ENCODE measurements at regions not wholly inside any gene's neighbourhood (a gene's known extent, or its start where the extent isn't known, plus 50 kb on each side); places are given as distances from the start of the nearest gene placed in this dataset.
"Not testable (repeated sequence)": the region's sequence is repeated elsewhere in the genome, so short reads cannot be mapped to it uniquely, and the experiment has no call there.

DNA sequence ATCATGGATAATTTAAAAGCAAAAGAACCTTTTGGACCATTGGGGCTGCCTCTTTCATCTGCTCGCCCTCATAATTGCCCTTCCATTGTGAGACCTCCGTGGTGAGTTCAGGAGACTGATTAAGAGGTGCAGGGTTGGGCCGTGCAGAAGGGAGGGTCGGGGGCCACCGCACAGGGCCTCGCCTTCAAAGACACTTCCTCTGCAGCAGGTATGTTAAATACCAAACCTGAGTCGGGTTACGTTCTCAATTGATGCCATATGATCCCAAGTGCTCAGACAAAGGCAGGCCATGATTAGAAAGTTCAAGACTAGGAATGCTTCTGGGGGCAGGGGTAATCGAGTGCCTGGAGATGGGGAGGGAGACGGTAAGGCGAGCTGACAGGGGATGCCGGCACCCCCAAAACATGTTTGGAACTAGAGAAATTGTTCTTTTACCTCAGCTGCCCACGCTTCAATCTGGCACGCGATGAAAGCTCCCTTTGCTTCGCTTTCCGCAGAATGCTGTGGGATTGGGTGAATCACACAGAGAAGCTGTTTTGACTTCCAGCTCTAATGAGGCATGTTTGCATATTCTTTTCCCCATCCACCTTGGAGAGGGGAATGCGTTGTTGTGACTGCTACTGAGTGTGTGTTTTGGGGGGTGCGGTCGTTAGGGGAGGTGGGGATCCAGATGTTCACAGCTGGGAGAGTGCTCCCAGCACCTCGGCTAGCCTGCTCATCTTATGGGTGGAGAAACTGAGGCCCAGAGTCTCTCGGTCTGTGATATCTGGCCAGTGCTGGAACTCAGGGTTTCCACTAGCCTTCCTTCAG, 309.1 kb downstream of the MYCN start:
- DNase-seq = no peak

DNA sequence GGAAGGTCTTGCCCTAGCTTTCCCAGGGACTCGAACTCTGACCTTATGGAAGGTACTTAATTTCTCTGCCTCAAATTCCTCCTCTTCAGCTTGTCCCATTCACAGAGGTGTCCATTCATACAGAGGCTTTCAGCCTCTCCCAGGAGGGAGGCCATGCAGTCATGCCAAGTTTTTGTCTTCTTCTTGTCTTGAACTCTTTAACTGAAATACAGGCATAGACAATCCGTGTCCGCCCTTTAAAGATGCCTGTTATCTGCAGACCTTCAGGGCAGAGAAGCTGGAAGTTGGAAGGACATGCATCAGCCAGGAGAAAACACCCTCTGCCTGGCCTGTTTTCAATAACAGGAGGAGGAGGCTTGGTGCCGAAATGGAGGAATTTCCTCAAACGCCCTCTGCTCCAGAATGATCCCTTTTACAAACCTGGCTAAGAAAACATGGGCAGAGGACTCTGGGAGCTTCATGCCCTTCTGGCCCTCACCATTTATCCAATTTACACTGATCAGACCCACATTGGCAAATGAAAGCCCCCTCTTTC, 308.3 kb downstream of the MYCN start:
- DNase-seq = no peak

DNA sequence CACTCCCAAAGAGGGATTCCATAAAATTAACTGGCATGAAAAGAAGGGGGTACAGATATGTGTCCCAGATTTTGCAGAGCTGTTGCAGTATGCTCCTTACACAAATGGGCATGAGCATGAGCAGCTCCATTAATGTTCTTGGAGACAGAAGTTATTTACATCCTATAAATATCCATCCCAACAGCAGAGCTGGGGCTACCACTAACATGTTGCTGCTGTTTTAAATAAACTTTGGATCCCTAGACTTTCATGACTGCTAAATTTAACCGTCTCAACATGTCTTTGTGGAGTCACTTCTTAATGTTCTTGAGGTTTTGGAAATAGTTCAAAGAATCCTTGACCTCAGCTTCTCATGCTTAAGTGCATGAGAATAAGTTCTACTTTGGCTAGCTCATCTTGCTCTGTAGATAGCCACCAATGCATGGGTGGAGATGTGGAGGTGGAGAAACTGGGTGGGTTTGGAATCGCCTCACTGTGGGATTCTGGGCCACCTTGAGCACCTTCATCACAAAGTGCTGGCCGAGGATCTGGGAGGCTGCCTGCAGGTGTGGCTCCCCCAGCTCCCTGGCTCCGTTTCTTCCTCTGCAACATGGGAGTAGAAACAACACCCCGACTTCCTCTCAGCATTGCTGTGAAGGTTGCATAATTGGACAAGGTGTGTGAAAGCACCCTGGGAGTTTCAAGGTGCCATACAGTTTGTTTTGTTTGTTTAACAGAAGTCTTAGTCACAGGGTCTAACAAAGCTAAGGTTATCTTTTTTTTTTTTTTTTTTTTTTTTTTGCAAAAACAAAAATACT, 307.2 kb downstream of the MYCN start:
- DNase-seq = no peak

DNA sequence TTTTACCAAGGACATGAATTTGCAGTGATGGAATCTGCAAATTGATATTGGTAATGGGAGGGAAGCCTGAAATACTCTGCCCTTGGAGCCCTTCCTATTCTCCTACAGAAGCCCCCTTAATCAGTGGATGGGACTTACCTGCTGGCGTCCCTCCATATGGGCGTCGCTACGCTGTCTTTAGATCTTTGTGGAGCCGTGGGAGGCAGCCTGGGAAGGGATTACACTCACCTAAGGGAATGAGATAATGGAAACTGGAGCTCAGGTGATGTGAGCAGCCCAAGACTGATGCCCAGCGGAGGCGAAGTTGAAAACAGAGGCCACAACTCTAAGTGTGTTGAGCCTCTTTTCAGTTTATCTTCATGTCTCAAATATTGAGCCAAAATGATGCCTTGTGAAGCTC, 306.6 kb downstream of the MYCN start:
- no peak for DNase-seq

DNA sequence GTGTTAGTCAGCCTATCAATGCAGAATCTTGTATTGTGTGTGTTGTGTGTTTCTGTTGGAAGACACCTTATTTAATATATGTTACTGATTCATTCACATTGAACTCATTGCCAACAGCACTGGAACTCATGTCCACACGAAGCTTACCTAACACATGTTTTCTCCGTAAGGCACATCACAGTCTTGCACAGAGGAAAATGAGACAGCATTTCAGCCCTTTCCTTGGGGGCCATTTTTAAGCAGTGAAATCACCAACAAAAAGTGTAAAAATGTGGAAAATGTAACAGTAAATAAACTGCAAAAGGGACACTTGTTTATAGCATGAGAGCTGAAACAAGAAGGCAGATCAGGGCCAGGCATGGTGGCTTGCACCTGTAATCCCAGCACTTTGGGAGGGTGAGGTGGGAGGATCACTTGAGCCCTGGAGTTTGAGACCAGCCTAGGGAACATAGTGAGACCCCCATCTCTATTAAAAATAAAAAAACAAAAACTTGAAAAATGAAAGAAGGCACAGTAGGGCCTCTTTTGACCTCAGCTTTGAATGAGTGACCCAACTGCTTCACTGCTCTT, 306.0 kb downstream of the MYCN start:
- no peak for DNase-seq

DNA sequence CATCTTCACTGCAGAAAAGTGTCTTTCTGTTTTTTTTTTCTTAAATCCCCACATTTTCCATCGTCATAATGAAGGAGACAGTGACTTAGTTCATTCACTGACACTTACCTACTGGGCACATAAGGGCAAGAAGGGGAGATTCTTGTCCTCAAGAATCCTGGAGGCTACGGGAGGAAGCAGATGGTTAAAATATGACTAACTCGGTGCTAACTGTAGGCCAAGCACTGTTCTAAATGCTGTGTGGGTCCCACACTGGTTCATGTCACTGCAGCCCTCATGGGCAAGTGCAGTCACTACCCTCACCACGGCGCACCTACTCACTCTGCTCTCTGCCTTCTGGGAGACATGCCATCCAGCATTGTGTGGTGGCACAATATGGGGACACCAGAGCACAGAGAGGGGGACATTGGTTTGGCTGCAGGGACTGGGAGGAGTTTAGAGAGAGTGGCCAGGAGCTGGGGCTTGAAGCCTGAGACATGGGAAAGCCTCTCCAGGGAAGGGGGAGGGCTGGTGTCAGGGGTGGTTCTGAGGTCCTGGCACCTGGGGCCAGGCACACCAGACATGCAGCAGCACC, 305.2 kb downstream of the MYCN start:
- no peak for DNase-seq

DNA sequence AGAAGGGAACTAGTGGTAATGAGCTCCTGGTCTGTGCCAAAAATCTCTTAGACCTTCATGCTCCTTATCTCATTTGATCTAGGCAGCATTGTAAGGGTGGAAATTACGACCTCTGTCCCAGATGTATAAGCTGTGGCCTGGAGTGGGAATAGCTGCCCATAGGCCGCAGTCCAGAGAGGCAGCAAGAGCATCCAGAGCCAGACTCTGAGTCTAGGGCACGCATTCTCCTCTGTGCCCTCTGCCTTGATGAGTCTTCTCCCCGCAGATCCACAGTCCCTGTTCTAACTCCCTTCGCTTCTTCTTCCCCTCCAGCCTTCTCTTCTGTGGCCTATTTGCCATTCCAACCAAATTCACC, 304.6 kb downstream of the MYCN start:
- no peak for DNase-seq

DNA sequence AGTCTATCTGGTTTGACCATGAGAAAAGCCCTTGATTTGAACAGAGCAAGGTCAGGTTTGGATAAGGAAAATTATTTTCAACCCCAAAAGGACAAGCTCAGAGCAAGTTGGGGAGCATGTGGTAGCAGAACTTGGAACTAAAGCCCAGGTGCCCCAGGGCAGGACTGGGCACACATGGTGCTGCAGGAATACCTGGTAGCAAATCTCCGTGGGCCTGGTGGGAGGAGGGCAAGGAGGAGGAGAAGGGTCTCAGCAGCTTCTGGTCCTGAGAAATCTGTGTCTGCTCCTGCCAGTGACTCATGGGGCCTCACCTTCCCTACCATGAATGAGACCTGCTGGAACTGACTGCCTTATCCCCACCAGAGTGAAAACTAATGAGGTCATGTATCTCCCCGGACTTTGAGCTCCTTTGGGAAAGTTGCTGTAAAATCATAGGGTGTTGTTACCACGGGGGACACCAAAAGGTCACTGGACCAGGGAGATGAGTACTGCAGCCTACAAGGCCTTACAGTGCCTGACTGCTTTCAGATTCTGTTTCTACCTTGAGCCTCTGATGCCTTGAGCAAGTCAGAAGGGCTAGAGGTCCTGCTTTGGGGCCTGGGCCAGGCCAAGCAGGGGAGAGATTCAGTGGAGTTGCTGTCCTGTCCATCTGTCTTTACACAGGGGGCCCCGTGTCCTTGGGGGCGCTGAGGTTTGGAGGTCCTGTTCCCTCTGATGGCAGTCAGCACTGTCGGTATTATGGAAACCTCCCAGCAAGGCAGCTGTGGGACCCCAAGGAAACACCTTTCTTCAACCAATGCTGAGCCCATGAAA, 304.0 kb downstream of the MYCN start:
- no peak for DNase-seq

DNA sequence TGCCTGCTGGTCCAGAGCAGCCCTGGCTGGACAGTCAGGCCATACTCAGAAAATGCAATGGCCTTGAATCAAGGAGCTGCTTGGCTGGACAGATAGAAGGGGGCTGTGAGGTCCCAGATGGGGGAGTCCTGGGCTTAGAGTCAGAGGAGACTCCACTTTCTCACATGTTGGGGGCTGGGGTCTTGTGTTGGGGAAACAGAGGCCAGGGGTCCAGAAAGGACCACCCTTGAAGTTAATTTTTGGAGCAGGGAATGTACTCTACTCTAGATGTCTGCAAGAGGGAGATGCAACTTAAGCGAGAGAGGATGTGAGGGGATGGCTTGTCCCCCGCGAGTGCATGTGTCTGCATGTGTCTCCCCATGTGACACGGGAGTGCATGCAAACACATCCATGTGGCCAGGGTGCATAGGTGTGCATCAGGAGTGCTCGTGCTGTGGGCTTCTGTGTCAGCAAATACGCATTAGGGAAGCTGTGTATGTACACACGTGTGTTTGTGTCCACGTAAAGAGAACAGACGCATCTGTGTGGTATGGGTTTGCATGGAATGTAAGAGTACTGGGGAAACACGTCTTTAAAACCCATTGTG, 303.2 kb downstream of the MYCN start:
- no peak for DNase-seq

DNA sequence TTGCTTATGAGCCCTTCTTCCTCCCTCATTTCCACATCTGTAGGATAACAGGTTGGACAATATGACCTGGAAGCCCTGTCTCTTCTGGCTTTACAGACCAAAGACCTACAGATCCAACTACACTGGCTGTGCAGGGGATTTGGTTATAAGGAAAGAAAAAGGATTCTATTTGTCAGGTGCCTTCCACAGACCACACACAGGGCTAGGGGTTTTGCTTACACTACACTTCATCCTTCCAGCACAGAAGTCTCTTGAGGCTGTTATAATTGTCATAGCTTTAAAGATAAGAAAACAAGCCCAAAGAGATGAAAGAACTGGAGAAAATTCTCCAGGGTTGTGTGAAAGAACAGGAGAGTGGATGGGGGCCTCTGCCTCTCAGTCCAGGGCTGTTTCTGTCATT, 302.6 kb downstream of the MYCN start:
- no peak for DNase-seq

DNA sequence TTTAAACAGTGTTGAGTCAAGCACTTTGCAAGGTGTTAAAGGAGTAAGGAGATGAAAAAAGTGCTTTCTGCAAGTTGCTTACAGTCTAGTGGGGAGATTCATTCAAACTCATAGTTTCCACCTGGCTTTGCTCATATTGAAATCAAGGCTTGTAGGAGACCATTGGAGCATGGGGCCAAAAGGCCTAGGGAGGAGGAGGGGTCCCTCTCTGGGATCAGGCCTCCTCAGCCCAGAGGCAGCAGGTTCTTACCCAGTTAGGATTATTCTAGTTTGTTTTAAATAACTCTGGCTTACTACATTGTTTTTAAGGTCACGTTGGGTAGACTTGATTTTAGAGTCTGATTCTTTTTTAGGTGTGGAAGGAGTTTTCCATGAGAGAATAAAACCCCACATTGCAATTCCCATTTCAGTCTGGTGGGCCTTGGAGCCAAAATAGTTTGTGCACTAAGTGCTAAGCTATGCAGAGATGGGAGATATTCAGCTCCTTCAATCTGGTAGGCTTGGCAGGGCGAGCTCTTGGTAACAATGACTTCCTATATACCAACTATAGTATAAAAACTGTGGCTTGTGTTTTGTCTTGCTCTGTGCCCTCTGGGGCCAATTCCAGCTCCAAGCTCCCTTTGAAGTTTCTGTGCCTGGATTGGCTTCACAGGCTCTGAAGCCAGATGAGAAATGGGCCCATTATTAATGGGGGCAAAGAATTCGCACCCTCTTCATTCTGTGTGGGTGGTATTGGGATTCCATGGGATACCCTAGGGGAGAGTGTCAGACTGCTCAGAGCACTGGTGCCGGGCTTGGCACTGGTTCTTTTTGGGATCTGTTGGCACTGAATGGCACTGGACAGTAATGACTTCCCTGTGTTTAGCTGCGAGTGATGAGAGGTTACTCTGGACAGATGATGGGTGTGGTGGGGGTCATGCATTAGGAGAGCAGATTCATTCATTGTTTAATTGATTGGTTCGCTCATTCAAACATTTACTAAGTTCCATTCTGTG, 301.1 kb downstream of the MYCN start:
- no peak for DNase-seq

DNA sequence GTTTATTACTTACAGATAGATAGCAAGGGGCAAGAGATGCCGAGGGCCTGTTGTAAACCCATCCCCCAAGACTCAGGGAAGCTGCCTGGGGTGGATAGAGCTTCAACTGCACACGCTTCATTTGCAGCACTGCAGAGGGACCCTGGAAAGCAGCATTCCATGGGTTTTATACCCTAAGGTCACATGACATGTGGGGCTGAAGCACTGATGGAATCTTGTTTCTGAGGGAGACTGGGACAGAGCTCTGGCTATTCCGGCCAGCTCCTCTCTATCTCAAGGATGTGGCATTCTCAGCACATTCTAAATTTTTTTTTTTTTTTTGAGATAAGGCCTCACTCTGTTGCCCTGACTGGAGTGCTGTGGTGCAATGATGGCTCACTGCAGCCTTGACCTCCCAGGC, 300.1 kb downstream of the MYCN start:
- DNase-seq = no peak

DNA sequence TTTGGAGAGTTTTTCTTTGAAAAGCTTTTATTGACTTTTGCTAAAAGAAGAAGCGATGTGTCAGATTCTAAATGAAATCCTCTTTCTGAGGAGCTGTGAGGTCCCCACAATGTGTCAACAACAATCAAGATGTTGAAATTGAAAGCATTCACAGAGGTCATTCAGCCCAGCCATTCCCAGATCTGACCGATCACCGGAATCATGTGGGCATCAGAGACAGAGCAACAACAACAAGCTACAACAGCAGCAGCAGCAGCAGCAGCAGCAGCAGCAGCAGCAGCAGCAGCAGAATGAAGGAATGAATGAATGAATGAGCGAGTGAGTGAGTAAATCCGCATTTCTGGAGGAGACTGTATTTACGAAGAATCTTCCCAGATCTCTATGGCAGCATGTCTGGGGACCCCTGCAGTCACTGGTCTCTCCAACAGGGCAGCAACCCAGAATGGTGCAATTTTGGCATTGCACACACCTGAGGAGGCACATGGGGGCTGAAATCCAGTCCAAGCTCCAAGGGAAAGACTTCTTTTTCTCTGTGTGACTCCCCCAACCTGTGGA, 299.0 kb downstream of the MYCN start:
- DNase-seq = no peak

DNA sequence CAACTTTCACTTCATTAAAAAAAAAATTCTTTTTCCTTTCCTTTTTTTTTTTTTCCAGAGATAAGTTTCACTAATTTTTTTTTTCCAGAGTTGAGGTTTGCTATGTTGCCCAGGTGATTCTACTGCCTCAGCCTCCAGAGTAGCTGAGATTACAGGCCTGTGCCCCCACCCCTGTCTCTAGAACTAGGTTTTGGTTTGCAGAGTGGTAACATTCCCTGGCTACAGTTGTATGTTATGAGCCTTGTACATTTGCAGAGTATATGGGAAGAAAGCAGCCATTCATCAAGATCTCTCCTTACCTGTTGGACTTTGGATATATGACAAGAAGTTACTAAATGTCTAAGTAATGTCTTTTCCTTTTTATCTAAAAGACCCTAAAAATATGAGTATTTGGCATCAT, 298.4 kb downstream of the MYCN start:
- no peak for DNase-seq

DNA sequence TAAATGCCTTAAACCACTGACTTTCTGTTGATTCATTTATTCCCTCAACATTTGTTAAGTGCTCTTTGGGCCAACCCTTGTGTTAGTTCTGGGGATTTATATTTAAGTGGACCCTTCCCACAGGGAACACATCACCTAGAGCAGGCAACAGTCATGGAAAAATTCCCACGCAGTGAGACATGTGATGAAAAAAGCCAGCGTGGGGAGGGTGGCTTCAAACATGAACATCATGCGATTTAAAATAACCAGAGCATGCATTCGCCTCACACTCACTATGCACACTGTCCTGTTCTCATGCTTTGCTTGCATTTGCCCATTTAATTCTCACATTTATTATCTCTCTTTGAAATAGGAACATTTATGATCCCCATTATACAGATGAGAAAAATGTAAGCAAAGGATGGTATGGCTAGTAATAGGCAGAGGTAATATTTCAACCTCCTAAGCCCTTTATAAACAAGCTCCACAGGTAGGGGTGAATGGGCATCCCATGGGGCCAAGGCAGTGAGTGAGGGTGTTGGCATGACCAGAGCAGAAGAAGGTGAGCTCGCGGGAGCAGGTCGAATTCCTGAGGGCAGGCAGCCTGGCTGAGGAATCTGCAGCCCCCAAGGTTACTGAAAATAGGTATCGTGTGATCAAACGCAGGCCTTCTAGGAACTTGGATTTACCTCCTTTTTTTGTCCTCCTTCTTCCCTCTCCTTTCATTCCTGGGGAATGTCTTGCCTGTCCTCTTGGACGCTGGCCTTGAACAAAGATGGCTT, 297.8 kb downstream of the MYCN start:
- no peak for DNase-seq

DNA sequence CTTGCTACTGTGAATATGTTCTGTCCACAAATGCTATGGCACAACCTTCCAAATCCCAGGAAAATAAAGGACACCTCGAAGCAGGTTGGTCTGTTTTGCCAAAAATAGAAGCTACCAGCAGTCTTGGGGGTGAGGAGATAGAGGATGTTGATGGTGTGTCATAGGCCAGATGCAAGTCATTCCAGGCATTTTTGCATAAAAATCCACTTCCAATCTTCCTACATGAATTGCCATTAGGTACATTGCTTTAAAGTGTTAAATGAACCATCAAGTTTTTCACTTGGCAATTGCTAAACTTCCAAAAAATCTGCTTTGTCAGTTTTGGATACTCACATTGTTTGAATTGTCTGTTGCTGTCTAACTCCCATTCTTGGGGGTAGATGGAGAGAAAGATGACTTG, 295.4 kb downstream of the MYCN start:
- DNase-seq = no peak

DNA sequence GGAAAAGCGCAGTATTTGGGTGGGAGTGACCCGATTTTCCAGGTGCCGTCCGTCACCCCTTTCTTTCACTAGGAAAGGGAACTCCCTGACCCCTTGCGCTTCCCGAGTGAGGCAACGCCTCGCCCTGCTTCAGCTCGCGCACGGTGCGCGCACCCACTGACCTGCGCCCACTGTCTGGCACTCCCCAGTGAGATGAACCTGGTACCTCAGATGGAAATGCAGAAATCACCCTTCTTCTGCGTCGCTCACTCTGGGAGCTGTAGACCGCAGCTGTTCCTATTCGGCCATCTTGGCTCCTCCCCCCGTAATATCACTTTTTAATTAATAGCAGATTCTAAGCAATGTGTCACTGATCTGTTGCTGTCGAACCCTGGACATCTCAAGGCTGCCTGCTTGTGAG, 294.9 kb downstream of the MYCN start:
- not testable (repeated sequence) for DNase-seq

DNA sequence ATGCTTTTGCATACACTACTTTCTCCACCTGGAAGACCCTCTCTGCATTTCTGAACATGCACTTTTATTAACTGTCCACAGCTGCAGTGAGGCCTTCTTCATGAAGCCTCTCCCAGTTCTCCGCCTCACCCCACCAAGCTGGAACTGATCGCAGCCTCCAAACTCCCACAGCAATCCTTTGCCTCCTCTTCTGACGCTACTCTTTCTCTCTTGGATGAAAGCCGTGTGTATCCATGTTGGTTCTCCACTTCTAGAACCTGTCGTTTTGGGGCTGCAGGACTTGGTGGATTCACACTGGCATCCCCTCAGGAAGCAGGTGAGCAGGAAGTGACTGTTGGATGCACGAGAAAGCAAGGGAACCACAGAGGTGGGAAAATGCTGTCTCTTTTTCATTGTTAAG, 288.6 kb downstream of the MYCN start:
- no peak for DNase-seq

DNA sequence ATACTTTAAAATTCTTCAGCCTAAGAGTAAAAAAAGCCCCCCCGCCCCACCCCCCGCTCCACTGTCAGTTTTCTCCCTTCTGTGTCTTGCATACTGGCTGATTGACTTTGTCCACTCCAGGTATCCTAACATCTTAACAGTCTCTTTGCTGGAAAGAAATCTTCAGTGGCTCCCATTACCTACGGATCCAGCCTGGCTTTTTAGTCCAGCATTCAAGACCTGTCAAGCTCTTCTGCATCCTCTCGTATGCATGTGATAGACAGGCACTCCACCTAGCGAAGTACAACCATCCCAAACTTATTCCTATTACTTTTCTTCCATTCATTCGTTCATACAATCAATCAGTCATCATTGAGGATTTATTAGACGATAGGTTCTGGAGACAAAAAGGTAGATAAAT, 288.1 kb downstream of the MYCN start:
- DNase-seq = no peak

All from GOT3 (cell line).